ENCODE measurements at regions not wholly inside any gene's neighbourhood (a gene's known extent, or its start where the extent isn't known, plus 50 kb on each side); places are given as distances from the start of the nearest gene placed in this dataset.
"Not testable (repeated sequence)": the region's sequence is repeated elsewhere in the genome, so short reads cannot be mapped to it uniquely, and the experiment has no call there.

DNA sequence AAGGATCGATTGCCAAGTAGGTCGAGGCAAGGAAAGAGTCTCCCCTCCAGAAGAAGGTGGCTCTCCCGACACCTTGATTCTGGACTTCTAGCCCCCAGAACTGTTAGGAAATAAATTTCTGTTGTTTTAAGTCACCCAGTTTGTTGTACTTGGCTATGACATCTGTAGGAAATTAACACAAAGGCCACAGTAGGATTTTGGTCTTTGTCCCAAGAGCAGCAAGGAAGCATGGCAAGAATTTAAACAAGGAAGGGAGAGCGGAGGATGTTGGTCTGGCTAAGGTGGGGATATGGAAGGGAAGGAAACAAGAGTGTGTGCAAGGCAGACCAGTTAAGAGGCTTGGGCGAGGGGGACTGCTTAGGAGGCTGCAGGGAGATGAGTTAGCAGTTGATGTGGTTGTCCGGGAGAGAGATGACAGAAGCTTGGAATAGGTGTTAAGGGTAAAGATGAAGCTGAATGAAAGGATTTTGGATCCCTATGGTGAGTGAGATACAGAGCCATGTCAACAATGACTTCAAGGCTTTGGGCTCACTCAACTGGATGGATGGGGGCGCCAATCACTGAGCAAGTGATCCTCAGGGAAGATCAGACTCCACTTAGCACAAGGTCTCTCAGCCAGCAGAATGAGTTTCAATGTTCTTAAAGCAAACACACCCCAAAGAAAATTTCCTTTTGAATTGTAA, 140.5 kb upstream of the ZNF217 start:
- H3K4me3 ChIP-seq (ENCODE audit: low read depth, low read length): no peak overlapping the region
- TF ChIP-seq, protein P1, sequence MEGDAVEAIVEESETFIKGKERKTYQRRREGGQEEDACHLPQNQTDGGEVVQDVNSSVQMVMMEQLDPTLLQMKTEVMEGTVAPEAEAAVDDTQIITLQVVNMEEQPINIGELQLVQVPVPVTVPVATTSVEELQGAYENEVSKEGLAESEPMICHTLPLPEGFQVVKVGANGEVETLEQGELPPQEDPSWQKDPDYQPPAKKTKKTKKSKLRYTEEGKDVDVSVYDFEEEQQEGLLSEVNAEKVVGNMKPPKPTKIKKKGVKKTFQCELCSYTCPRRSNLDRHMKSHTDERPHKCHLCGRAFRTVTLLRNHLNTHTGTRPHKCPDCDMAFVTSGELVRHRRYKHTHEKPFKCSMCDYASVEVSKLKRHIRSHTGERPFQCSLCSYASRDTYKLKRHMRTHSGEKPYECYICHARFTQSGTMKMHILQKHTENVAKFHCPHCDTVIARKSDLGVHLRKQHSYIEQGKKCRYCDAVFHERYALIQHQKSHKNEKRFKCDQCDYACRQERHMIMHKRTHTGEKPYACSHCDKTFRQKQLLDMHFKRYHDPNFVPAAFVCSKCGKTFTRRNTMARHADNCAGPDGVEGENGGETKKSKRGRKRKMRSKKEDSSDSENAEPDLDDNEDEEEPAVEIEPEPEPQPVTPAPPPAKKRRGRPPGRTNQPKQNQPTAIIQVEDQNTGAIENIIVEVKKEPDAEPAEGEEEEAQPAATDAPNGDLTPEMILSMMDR (IDR thresholded peaks at IDR 0.05; ENCODE audit: control insufficient read depth, extremely low read depth, insufficient read depth): no peak
- no peak for DNase-seq (ENCODE audit: low read depth)

GRCh38 chr20:53731595-53731994, 138.0 kb upstream of the ZNF217 start:
- TF ChIP-seq, protein P1 (IDR thresholded peaks at IDR 0.05; ENCODE audit: control insufficient read depth, extremely low read depth, insufficient read depth): no peak
- DNase-seq (ENCODE audit: low read depth): no peak
- no peak overlapping the region for H3K4me3 ChIP-seq (ENCODE audit: low read depth, low read length)

DNA sequence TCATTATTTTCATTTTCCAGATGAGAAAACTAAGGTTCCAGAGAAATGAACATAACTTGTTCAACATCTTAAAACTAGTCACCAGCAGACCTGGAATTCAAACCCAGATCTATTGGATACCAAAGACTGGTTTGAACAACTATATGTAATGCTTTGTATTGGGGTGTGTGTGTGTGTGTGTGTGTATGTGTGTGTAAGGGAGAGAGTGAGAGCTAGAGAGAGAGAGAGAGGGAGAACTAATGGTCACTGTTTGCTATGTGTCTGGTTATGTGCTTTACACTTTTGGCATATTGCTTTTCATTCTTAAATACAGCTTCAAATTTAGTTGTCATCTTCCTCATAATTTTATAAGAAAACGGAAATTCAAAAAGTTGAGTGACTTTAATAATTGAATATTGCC, 134.7 kb upstream of the ZNF217 start:
- no peak overlapping the region for H3K4me3 ChIP-seq (ENCODE audit: low read depth, low read length)
- TF ChIP-seq, protein P1 (IDR thresholded peaks at IDR 0.05; ENCODE audit: control insufficient read depth, extremely low read depth, insufficient read depth): no peak
- DNase-seq (ENCODE audit: low read depth): no peak

- not testable (repeated sequence) for DNase-seq (ENCODE audit: low read depth); H3K4me3 ChIP-seq (ENCODE audit: low read depth, low read length)
Observed at GRCh38 chr20:53727239-53727638, 133.6 kb upstream of the ZNF217 start.

GRCh38 chr20:53725575-53725970, 131.9 kb upstream of the ZNF217 start:
- no peak for DNase-seq (ENCODE audit: low read depth)
- H3K4me3 ChIP-seq (ENCODE audit: low read depth, low read length): no peak overlapping the region
- TF ChIP-seq, protein P1 (IDR thresholded peaks at IDR 0.05; ENCODE audit: control insufficient read depth, extremely low read depth, insufficient read depth): no peak

DNA sequence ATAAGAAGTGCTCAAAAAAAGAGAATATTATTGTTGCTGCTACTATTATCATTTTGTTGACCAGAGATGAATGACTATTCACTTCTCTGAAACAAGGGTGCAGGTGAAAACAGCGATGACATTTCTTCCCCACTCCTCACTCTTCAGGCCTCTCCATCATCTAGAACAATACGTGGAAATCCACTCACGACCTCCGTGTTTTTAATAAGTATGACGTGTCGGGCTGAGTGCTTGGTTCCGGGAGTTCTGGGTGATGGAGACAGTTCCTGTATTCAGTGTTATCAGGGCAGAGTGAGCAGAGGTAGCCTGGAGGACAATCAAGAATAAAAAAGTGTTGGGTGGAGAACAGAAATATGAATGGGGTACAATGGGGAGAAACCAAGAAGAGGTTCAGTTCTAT, 130.0 kb upstream of the ZNF217 start:
- no peak overlapping the region for H3K4me3 ChIP-seq (ENCODE audit: low read depth, low read length)
- DNase-seq (ENCODE audit: low read depth): no peak
- TF ChIP-seq, protein P1 (IDR thresholded peaks at IDR 0.05; ENCODE audit: control insufficient read depth, extremely low read depth, insufficient read depth): no peak

DNA sequence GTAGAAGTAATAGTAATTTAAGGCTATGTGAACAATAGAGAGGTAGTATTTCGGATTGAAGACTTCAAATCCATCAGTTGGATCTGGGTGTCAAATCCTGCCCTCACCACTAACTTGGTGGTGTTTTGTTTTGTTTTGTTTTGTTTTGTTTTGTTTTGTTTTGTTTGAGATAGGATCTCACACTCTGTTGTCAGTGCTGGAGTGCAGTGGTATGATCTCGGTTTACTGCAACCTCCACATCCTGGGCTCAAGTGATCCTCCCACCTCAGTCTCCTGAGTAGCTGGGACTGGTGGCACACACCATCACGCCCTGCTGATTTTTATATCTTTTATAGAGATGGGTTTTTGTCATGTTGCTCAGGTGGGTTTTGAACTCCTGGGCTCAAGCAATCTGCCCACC, 129.4 kb upstream of the ZNF217 start:
- DNase-seq (ENCODE audit: low read depth): no peak
- H3K4me3 ChIP-seq (ENCODE audit: low read depth, low read length): no peak overlapping the region
- TF ChIP-seq, protein P1 (IDR thresholded peaks at IDR 0.05; ENCODE audit: control insufficient read depth, extremely low read depth, insufficient read depth): no peak

Data from LNCaP clone FGC (cell line).